CD4-positive, alpha-beta T cell treated with Interleukin-2 at 100 ng/mL for 4 hours (primary cell): ENCODE measurements at regions not wholly inside any gene's neighbourhood (a gene's known extent, or its start where the extent isn't known, plus 50 kb on each side); places are given as distances from the start of the nearest gene placed in this dataset.
"Not testable (repeated sequence)": the region's sequence is repeated elsewhere in the genome, so short reads cannot be mapped to it uniquely, and the experiment has no call there.

Experiments
- DNase-seq: peaks from one replicate; pipeline ENCODE4 v3.0.0-alpha.2; 2020; ENCODE audit warnings: low spot score

- no peak for DNase-seq
Observed at GRCh38 chr12:5096241-5096924, 52.7 kb downstream of the KCNA5 start.

GRCh38 chr12:5097786-5098185, 54.1 kb downstream of the KCNA5 start:
- no peak for DNase-seq

- no peak for DNase-seq
Observed at GRCh38 chr12:5099136-5099535, 55.5 kb downstream of the KCNA5 start.

- DNase-seq: no peak
Observed at GRCh38 chr12:5099591-5099990, 55.9 kb downstream of the KCNA5 start.

GRCh38 chr12:5101686-5102085, 58.0 kb downstream of the KCNA5 start:
- DNase-seq: no peak

- no peak for DNase-seq
Observed at GRCh38 chr12:5102261-5102789, 58.6 kb downstream of the KCNA5 start.

- no peak for DNase-seq
Observed at GRCh38 chr12:5102806-5103205, 59.1 kb downstream of the KCNA5 start.

- no peak for DNase-seq
Observed at GRCh38 chr12:5110345-5110744, 66.7 kb downstream of the KCNA5 start.

GRCh38 chr12:5114436-5114835, 70.8 kb downstream of the KCNA5 start:
- DNase-seq: no peak

- not testable (repeated sequence) for DNase-seq
Observed at GRCh38 chr12:5121784-5122183, 78.1 kb downstream of the KCNA5 start.

- DNase-seq: not testable (repeated sequence)
Observed at GRCh38 chr12:5122256-5122831, 78.7 kb downstream of the KCNA5 start.

GRCh38 chr12:5123921-5124320, 80.2 kb downstream of the KCNA5 start:
- DNase-seq: no peak

GRCh38 chr12:5124401-5124800, 80.7 kb downstream of the KCNA5 start:
- no peak for DNase-seq

- DNase-seq: no peak
Observed at GRCh38 chr12:5134861-5135525, 91.3 kb downstream of the KCNA5 start.

GRCh38 chr12:5138256-5138655, 94.6 kb downstream of the KCNA5 start:
- DNase-seq: no peak

- no peak for DNase-seq
Observed at GRCh38 chr12:5138845-5139244, 95.2 kb downstream of the KCNA5 start.

- DNase-seq: no peak
Observed at GRCh38 chr12:5139751-5140150, 96.1 kb downstream of the KCNA5 start.

- no peak for DNase-seq
Observed at GRCh38 chr12:5140190-5140589, 96.5 kb downstream of the KCNA5 start.

- DNase-seq: no peak
Observed at GRCh38 chr12:5148880-5149279, 105.2 kb downstream of the KCNA5 start.

- no peak for DNase-seq
Observed at GRCh38 chr12:5154091-5154490, 110.4 kb downstream of the KCNA5 start.

GRCh38 chr12:5155866-5156265, 112.2 kb downstream of the KCNA5 start:
- no peak for DNase-seq

GRCh38 chr12:5160827-5161226, 117.1 kb downstream of the KCNA5 start:
- no peak for DNase-seq

- DNase-seq: no peak
Observed at GRCh38 chr12:5163661-5164060, 120.0 kb downstream of the KCNA5 start.
